ENCODE measurements at regions not wholly inside any gene's neighbourhood (a gene's known extent, or its start where the extent isn't known, plus 50 kb on each side); places are given as distances from the start of the nearest gene placed in this dataset.

- Histone ChIP-seq H3K27me3 (no peaks in the 10 kb centered on the region), H3K4me1 (no peaks in the 10 kb centered on the region), H3K4me3 (no peak overlapping the region), H3K36me3 (no peaks in the 10 kb centered on the region), H3K27ac (no peak overlapping the region), H3K9me3 (no peaks in the 10 kb centered on the region)
- no peak for TF ChIP-seq CTCF (IDR thresholded peaks at IDR 0.05)
- DNase-seq (ENCODE audit: low spot score), result no peak
These were observed 131.4 kb downstream of the FAM114A2 start for GRCh38 chr5:153907170-153907775.

- no peak overlapping the region for H3K4me3 ChIP-seq
- no peaks in the 10 kb centered on the region for H3K4me1 ChIP-seq
- H3K27ac ChIP-seq, result no peak overlapping the region
- no peaks in the 10 kb centered on the region for H3K36me3 ChIP-seq
- TF ChIP-seq CTCF (IDR thresholded peaks at IDR 0.05), result no peak
- H3K27me3 ChIP-seq, result no peaks in the 10 kb centered on the region
- no peak for DNase-seq (ENCODE audit: low spot score)
- H3K9me3 ChIP-seq, result no peaks in the 10 kb centered on the region
These were observed 133.5 kb downstream of the FAM114A2 start for GRCh38 chr5:153905219-153905618.

GRCh38 chr5:153903321-153903720 is 135.4 kb downstream of the FAM114A2 start:
- DNase-seq (ENCODE audit: low spot score), result no peak
- Histone ChIP-seq H3K4me3 (no peak overlapping the region), H3K4me1 (no peaks in the 10 kb centered on the region), H3K36me3 (no peaks in the 10 kb centered on the region), H3K9me3 (no peaks in the 10 kb centered on the region), H3K27me3 (no peaks in the 10 kb centered on the region), H3K27ac (no peak overlapping the region)
- no peak for TF ChIP-seq CTCF (IDR thresholded peaks at IDR 0.05)

- Histone ChIP-seq H3K4me1 (no peaks in the 10 kb centered on the region), H3K4me3 (no peak overlapping the region), H3K27ac (no peak overlapping the region), H3K36me3 (no peaks in the 10 kb centered on the region), H3K27me3 (no peaks in the 10 kb centered on the region), H3K9me3 (no peaks in the 10 kb centered on the region)
- no peak for DNase-seq (ENCODE audit: low spot score)
- no peak for TF ChIP-seq CTCF (IDR thresholded peaks at IDR 0.05)
These were observed 136.7 kb downstream of the FAM114A2 start for GRCh38 chr5:153902016-153902415.

GRCh38 chr5:153901449-153901848 is 137.3 kb downstream of the FAM114A2 start:
- TF ChIP-seq CTCF (IDR thresholded peaks at IDR 0.05), result no peak
- Histone ChIP-seq H3K27ac (peak overlapping the region in 1 of 2 donors; percentile 17), H3K9me3 (no peaks in the 10 kb centered on the region), H3K36me3 (no peaks in the 10 kb centered on the region), H3K27me3 (no peaks in the 10 kb centered on the region), H3K4me1 (no peaks in the 10 kb centered on the region), H3K4me3 (no peak overlapping the region)
- DNase-seq (ENCODE audit: low spot score), result no peak
